HK-2 (cell line): ENCODE measurements at regions not wholly inside any gene's neighbourhood (a gene's known extent, or its start where the extent isn't known, plus 50 kb on each side); places are given as distances from the start of the nearest gene placed in this dataset.

Source experiments
- DNase-seq: peaks from one replicate; pipeline ENCODE4 v3.0.0-alpha.2; 2018; ENCODE audit not compliant: unreplicated experiment

- DNase-seq = no peak
Measured at GRCh38 chr2:180208841-180209240, 201.7 kb upstream of the CWC22 start.

GRCh38 chr2:180205621-180206235, 198.6 kb upstream of the CWC22 start:
- no peak for DNase-seq

GRCh38 chr2:180203972-180204371, 196.9 kb upstream of the CWC22 start:
- no peak for DNase-seq

GRCh38 chr2:180202467-180202951, 195.4 kb upstream of the CWC22 start:
- DNase-seq = no peak

- no peak for DNase-seq
Measured at GRCh38 chr2:180196419-180196977, 189.4 kb upstream of the CWC22 start.

GRCh38 chr2:180195847-180196246, 188.8 kb upstream of the CWC22 start:
- no peak for DNase-seq

- DNase-seq = no peak
Measured at GRCh38 chr2:180191432-180192124, 184.5 kb upstream of the CWC22 start.

DNA sequence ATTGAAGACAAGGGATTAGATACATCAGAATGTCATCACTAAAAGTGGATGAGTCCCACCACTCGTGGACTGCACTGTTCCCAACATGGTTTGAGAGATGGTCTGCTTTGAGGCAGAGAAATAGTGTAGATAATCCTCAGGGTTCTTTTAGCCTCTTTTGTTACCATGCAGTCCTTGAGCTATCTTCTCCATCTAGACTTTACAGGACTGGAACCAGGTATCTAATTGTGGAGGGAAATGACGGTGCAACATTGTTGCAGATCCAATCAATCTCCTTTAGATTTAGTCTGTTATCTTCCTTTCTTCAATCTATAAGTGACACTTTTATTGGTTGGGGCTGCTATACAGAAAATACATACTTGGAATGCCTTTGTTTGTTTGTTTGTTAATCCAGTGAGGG, 183.8 kb upstream of the CWC22 start:
- DNase-seq = no peak

DNA sequence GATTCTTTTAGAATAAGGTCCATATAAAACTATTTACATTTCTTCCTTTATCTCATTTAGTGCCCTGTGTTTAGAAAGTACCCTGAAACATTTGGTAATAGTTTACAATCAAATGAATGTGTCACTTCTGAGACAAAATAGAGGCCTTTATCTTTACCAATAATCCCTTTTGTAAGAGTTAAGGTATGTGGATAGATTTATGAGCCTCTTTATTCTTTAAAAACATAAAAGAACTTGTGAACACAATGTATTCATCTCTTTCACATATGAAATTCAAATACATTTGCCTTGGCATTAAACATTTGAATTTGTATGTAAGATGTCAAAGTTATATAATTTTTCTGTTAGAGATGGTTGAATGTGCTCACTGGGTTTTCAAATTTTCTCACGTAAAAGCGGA, 180.5 kb upstream of the CWC22 start:
- DNase-seq = no peak

DNA sequence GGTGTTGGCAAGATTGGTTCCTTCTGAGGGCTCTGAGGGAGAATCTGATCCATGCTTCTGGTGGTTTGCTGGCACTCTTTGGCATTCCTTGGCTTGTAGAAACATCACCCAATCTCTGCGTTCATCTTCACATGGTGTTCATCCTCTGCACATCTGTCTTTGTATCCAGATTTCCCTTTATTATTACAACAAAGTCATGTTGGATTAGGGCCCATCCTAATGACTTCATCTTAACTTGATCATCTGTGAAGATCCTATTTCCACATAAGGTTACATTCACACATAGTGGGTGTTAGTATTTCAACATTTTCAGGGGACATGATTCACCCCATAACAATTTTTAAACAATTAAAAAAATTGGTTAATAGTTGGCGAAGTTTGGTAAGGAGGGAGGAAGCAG, 177.4 kb upstream of the CWC22 start:
- no peak for DNase-seq

DNA sequence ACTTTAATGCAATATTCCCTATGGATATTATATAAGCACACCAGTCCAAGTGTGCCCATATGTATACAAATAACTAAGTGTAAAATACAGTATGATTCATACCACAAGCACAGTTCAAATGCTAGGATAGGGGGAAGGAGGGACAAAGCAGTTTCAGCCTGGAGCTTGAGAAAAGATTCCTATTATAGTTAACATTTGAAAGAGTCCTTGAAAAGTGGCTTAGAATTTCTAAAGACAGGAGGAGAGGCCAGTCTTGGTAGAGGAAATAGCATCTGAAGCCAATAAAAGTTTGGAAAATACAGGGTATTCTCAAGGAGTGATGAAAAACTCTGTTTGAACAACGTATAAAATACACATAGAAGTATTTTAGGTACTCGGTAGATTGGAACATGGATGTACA, 173.4 kb upstream of the CWC22 start:
- no peak for DNase-seq

DNA sequence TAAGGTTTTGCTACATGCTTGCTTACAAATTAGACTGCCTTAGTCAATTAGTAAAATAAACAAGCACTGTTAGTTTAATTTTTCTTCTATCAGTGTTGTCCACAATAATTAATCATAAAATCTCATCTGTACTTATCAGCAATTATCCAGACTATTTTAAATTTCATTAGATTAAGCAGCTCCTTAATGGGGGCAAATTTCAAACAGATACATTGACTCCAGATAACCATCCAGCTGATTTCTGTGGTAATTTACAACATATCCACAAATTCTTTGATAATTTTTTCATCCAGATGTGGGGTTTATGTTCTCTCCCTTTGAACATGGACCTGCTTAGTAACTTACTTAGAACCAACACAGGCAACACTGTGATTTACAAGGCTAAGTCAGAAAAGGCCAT, 170.4 kb upstream of the CWC22 start:
- no peak for DNase-seq

DNA sequence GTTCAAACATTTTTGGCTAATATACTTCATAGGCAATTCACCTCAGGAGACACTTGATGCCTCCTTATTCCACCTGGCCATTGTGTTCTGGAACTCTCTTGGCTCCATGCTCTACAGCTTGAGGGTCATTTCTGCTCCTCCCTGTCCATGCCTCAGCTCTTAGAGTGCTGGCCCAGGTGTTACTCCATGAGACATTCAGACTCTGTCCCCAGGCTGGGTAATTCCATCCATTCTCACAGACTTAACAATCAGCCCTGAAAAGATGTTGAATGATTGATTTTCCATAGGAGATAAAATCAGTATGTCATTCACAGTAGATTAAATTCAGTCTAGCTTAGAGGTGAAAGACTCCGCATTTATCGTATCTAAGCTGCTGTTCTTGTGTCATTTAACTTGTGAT, 168.6 kb upstream of the CWC22 start:
- DNase-seq = no peak

- DNase-seq = no peak
Measured at GRCh38 chr2:180174580-180174979, 167.5 kb upstream of the CWC22 start.

DNA sequence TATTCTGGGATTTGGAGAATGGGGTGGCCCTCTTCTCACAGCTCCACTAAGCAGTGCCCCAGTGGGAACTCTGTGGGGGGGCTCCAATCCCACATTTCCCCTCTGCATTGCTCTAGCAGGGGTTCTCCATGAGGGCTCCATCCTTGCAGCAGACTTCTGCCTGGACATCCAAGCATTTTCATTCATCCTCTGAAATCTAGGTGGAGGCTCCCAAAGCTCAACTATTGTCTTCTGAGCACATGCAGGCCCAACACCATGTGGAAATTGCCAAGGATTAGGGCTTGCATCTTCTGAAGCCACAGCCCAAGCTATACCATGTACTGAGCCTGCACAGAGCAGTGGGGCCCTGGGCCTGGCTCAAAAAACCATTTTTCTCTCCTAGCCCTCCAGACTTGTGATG, 162.4 kb upstream of the CWC22 start:
- DNase-seq = no peak

DNA sequence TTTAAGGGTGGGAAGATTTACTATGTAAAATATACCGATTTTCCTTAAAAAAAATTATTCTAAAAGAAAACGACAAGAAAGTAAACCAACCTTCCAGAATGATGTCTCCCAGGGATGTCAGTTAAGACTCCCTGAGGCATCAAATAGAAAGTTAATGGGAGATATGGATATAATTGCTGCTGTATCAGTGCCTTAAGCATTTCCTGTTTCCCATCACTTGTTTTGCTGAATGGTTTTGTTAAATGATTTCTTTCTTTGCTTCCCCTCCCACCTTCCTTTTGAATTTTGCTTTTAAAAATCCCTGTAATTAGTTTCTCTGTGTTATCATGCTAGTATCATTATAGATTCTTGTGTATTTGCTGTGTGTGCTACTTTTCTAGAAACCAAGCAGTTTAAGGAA, 154.3 kb upstream of the CWC22 start:
- no peak for DNase-seq

- DNase-seq = no peak
Measured at GRCh38 chr2:180159921-180160320, 152.8 kb upstream of the CWC22 start.

DNA sequence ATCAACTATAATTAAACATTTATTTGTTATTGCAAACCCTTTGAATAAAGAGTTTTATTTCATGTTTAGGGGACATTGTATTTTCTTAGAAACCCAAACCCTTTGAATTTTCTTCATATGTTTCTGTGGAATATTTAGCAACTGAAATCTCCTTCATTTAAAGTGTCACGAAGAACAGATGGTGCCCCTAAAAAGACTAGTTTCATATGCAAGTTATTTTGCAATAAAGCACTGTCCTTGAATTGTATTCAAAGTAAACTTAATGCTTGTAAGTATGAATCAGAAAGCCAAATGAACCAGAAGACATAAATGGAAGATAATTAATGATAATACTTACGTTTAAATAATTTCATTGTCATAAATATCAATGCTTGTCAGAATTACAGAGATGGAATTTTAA, 151.9 kb upstream of the CWC22 start:
- DNase-seq = no peak

DNA sequence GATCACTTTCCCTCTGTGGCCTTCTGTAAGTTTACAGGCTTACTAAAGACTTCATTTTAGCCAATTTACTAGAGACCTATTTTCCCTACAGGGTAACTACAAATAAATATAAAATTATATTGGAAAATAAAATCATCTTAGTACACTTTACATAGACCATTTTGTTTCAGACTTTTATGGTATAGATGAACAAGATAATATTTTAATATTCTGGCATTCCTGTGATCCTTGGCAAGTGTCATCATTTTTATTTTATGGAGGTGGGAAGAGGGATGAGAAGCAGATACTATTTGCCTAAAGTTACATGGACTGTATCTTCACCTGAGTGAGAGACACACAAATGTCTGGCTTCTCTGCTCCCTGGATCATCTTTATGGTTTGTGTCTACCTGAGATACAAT, 149.6 kb upstream of the CWC22 start:
- DNase-seq = no peak

DNA sequence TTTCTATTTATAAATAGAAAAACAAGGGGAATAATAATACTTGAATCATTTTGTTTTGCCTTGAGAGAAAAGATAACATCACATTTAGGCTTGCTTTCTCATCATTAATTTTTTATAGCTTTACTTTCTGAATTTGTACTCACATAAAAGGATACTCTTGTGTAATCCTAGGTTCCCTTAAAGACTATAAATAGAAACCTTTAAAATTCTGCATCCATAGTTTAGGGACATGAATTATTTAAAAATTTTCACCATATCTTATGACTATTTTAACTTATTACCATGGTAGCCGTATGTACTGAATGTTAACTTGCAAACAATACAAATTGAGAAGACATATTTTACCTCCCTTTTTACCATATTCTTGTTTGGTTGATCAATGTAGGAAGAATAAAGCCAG, 143.5 kb upstream of the CWC22 start:
- DNase-seq = no peak

DNA sequence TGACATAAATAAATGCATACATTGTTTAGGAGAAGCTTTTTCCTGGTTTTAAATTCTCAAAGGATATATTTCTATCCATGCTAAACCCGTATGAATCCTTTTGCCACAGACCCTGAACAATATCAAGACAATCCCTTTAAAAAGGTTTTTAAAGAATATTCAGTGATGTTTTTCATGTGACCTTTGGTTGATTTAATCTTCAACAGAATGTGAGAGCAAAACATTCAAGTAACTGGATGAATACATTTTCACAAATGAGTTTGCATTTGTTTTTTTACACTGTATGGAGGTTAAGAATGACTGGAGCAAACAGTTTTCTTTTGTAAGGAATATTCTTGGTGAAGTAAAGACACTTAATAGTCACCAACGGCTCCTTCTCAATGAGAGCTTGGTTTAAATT, 139.4 kb upstream of the CWC22 start:
- no peak for DNase-seq

DNA sequence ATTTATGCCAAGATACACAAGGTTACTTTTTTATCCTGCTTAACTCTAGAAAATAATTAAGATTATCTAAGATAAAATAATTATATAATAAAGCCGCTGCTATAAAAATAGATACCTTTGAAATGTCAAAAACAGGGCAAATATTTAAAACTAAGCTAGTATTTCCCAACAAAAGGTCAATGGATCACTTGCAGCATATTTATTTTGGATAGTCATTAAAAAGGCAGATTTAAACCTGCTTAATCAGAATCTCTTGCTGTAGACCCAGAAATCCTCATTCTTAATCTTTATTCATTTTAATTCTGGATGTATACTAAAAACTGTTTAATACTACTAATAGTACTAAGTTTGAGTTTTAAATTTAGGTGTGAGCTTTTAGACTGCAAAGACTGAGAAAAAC, 139.0 kb upstream of the CWC22 start:
- DNase-seq = no peak

DNA sequence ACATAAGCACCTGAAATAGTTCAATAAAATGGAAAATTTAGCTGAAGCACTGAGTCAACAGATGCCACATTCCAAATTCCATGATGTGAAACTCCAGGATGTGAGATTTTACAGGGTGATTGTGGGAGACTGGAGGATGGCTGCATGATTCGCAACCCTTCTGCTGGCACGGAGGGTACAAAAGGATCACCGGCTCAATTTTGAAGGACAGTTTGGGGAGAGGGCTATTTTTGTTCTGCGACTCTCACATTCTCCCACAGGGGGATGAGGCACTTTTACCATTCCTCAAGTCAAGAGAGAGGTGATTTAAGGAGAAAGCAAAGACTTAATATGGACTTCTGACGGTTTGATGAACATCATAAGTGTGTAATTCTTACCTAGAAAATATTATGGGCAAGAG, 138.1 kb upstream of the CWC22 start:
- no peak for DNase-seq
